HTR-8/SVneo (cell line): ENCODE measurements at regions not wholly inside any gene's neighbourhood (a gene's known extent, or its start where the extent isn't known, plus 50 kb on each side); places are given as distances from the start of the nearest gene placed in this dataset.
"Not testable (repeated sequence)": the region's sequence is repeated elsewhere in the genome, so short reads cannot be mapped to it uniquely, and the experiment has no call there.

Experiments used
- DNase-seq: peaks from one replicate; pipeline ENCODE4 v3.0.0; 2011; ENCODE audit warnings: low spot score, mixed read lengths; ENCODE audit not compliant: insufficient read length
- FAIRE-seq: peaks from 2 replicates; lab custom pipeline; 2011; peaks lifted over from hg19 to GRCh38; lab: Jason Lieb, UNC

DNA sequence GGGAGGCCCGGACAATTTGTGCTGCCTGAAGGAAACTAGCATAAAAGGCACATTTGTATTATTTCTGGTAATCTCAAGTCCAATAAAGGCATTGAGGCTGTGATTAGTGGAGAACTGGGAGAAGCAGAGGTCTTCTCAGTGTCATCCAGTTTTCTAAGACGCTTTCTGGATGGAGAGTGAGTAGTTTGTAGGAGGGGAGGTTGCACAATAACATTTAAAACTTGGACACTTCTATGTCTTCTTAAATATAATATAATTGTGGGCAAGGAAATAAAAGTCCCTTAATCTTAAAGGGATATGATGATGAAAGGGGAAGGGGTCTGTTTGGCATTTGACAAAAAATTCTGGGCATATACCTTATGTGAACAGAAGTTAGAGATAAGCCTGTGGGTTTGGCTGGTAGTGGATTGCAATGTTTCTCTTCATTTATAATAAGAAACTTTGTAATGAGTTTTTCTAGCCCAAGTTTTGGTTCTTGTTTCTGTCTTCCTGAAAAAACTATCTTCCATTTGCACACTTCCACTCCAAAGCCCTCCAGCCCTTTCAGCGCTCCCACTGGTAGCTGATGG is 291.6 kb upstream of the TGFBR2 start:
- FAIRE-seq, result no peak
- DNase-seq, result no peak

DNA sequence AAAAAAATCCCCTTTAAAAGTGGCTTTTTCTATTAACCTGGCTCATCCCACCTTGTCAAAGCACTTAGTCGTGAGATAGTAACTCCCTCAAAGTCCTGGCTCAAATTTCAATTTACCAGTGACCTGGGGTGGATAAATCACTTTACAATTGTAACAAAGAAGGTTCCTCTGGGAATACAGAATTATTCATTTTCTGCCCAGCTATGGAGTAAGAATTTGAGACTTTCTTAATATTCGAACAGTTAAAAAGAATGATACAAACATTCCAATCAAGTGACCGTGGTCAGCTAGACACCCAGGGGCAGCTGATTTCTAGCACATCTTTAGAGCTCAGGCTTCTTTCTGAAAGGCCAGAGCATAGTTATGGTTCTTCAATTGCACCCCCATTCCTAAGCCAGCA is 291.0 kb upstream of the TGFBR2 start:
- DNase-seq (no peak), FAIRE-seq (no peak)

- FAIRE-seq, result no peak
Observed at GRCh38 chr3:30317561-30317960, 288.8 kb upstream of the TGFBR2 start.

GRCh38 chr3:30318110-30318509 is 288.3 kb upstream of the TGFBR2 start:
- FAIRE-seq (no peak), DNase-seq (no peak)

More at GRCh38 chr3:30317561-30317960, 288.8 kb upstream of the TGFBR2 start:
- no peak for DNase-seq

DNA sequence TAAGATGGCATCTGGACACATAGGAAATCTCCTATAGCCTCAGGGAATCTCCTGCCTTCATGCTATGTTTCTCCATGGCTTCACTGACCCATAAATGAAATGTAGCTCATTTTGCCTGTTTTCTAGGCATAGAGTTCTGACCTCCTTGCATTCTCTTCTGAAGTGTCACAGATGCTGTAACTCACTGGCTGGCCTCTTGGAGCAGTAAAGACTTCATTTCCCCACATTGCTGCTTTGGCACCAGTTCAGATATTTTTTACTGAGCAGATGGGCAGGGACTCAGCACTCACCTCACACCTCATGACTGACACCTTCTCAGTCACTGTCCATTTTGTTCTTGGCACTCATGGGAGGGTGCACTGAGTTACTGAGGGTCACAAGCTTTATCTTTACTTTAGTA is 286.7 kb upstream of the TGFBR2 start:
- DNase-seq, result peak; percentile 32
- peak; percentile 4 for FAIRE-seq

- no peak for FAIRE-seq
- no peak for DNase-seq
Observed at GRCh38 chr3:30320392-30320791, 286.0 kb upstream of the TGFBR2 start.

- no peak for FAIRE-seq
- DNase-seq, result no peak
Observed at GRCh38 chr3:30321065-30321464, 285.3 kb upstream of the TGFBR2 start.

DNA sequence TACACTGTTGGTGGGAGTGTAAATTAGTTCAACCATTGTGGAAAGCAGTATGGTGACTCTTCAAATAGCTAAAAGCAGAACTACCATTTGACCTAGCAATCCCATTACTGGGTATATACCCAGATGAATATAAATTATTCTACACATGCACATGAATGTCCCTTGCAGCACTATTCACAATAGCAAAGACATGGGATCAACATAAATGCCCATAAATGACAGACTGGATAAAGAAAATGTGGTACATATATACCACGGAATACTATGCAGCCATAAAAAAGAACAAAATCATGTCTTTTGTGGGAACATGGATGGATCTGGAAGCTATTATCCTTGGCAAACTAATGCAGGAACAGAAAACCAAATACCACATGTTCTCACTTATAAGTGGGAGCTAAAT is 282.8 kb upstream of the TGFBR2 start:
- DNase-seq, FAIRE-seq: not testable (repeated sequence)

DNA sequence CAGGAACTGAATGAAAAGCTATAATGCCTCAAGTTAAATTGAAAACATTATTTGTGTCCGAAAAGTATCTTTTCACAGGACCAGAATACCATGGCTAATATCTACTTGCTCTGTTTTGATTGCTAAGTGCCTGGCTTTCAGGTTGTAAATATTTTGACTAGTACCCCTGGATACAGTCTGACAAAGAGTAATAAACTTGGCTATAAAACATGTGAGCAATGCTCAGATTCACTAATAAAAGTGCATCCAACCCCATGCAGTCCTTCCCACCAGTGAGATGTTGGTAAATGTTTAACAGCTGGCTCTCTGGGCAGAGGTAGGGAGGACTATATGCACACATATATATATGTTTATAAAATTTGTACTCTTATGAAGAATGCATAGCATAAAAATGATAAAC is 281.8 kb upstream of the TGFBR2 start:
- FAIRE-seq, result no peak
- DNase-seq, result no peak

GRCh38 chr3:30327976-30328375 is 278.4 kb upstream of the TGFBR2 start:
- not testable (repeated sequence) for FAIRE-seq

DNA sequence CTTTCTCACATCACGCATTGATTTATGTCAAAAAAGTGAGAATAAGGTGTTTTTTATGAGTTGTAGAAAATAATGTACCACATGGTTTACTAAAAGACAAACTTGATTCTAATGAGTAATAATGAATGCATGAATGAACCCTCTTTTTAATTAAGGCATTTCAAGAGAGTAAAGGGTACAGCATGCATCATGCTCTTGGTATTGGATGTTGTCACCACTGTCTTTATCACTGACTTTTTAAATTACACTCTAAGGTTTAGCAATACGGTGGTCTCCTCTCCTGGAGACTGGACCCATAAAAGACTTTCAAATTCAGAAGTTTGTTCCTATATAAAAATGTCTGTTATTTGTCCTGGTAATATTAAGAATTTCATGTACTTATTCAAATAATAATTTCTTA is 277.5 kb upstream of the TGFBR2 start:
- not testable (repeated sequence) for FAIRE-seq, DNase-seq

More at GRCh38 chr3:30327976-30328375, 278.4 kb upstream of the TGFBR2 start:
- not testable (repeated sequence) for DNase-seq

DNA sequence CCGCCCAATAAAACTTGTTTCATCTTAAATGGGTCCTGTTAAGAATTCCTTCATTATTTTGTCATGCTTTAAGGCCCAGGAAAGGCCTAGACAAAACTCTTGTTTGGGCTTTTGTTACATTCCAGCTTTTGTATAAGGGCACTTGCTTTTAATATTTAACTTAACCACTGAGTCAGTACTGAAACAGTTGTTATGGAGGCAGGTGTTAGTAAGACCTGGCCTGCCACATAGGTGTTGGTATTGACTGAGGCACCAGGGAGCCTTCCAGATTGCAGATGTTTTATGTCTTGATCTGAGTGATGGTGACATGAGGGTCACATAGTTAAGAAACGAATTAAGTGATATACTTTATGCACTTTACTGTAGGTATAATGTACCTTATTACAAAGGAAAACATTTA is 274.9 kb upstream of the TGFBR2 start:
- FAIRE-seq, result no peak
- DNase-seq, result no peak

- FAIRE-seq (no peak), DNase-seq (no peak)
Observed at GRCh38 chr3:30332196-30333021, 274.0 kb upstream of the TGFBR2 start.

DNA sequence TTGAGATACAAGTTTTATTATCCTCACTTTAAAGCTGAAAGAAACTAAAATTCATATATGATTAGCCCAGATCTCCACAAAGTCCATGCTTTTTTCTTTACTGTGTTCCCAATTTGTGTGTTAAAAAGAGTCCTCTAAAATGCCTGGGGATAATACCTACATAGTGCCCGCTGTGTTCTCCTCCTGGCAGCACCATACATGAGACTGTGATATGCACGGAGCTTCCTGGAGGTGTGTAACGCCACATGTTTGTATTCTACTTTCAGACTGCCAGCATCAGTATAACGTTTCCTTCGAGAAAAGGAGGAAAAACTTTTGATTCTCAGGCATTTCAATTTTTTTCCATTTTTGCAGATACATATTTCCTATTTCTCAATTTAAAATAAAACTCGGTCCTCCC is 273.3 kb upstream of the TGFBR2 start:
- DNase-seq, result no peak
- no peak for FAIRE-seq

DNA sequence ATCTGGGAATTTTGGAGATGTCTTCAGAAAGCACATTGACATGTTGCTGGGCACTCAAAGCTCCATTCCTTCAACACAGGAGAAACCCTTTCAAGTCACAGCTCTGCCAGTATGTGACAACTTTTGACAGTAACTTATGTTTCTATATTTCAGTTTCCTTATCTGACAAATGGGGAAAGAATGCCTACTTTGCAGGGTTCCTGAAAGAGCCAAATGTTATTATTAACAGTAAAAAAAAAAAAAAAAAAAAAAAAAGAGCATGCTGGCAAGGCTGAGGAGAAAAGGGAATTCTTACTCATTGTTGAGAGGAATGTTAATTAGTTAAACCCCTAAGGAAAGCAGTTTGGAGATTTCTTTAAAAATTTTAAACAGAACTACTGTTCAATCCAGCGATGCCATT is 272.5 kb upstream of the TGFBR2 start:
- FAIRE-seq (no peak), DNase-seq (no peak)

DNA sequence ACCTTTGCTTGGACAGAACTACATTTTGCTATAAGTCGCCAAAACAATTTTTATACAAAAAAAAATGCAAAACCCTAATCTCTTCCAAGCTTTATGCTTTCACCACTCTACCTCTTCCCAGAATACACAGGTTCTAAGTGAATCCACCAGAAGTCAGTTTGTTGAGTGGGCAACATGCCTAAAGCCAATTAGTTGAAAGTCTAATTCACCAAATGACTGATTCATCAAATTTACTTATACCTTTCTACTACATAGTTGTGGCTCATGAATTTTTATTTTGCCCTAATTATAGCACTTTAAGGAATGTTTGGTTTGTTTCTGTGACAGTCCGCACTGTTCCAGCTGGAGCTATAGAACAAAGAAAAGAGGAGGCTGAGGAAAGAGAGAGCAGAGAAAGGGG is 265.9 kb upstream of the TGFBR2 start:
- no peak for FAIRE-seq
- DNase-seq, result no peak

- no peak for FAIRE-seq
- DNase-seq, result no peak
Observed at GRCh38 chr3:30341079-30341478, 265.3 kb upstream of the TGFBR2 start.

- no peak for FAIRE-seq
- DNase-seq, result no peak
Observed at GRCh38 chr3:30341851-30342250, 264.6 kb upstream of the TGFBR2 start.

DNA sequence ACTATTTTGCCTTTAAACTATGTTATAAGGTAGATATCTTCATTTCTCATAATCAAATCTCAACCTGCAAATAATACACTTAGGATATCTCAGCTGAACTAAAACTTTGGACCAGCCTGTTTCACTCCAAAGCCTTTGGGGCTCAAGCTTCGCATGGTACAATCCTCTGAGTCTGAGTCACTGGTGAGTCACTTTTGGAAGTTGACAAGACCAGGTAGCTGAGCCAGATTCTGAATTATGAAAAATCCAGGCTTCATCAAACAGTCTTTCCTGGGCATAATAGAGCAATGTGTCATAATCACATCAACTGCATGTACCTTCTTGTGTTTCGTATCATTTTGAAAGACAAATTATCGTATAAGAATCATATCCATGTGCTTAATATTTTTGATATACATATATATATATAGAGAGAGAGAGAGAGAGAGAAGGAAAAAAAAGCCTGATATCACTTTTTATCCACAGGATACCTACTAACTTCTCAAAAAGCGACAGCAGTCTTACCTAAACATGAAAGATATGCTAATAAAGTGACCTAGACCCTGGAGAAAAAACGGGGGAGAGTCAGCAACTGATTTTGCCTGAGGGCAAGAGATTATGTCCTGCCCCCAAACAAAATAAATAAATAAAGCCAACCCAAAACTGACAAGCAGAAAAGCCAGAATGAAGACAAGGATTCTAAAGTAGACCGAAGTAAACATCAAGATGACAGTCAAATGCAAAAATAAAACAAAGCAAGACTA is 263.9 kb upstream of the TGFBR2 start:
- FAIRE-seq (no peak), DNase-seq (peak; percentile 64)

GRCh38 chr3:30343067-30343831 is 263.2 kb upstream of the TGFBR2 start:
- DNase-seq, result no peak
- FAIRE-seq, result no peak
